ENCODE measurements at regions not wholly inside any gene's neighbourhood (a gene's known extent, or its start where the extent isn't known, plus 50 kb on each side); places are given as distances from the start of the nearest gene placed in this dataset.

GRCh38 chr5:40137223-40137622 lies 542.5 kb upstream of the PTGER4 start:
- Histone ChIP-seq H3K27me3 (ENCODE audit: control insufficient read depth, extremely low read depth, insufficient read depth, low read length) (no peaks in the 10 kb centered on the region), H3K4me3 (ENCODE audit: control insufficient read depth in 2 of 3, extremely low read depth in 1 of 3, insufficient read depth in 2 of 3, low read depth in 1 of 3, low read length in 3 of 3) (no peak overlapping the region), H3K4me1 (ENCODE audit: control insufficient read depth, extremely low read depth, insufficient read depth, low read length) (no peaks in the 10 kb centered on the region), H3K9ac (ENCODE audit: control insufficient read depth, extremely low read depth, insufficient read depth, low read length) (no peak overlapping the region), H3K4me2 (ENCODE audit: control insufficient read depth, extremely low read depth, insufficient read depth, low read depth, low read length) (no peak overlapping the region), H3K36me3 (ENCODE audit: control insufficient read depth in 2 of 2, extremely low read depth in 1 of 2, insufficient read depth in 2 of 2, low read length in 2 of 2) (no peaks in the 10 kb centered on the region), H4K20me1 (ENCODE audit: control insufficient read depth, extremely low read depth, insufficient read depth, low read length) (no peaks in the 10 kb centered on the region), H2AFZ (ENCODE audit: control insufficient read depth, low read length) (no peak overlapping the region), H3K27ac (ENCODE audit: control insufficient read depth, insufficient read depth, low read length) (no peak overlapping the region), H3K9me1 (ENCODE audit: control insufficient read depth, extremely low read depth, insufficient read depth, low read length) (no peaks in the 10 kb centered on the region), H3K79me2 (ENCODE audit: control insufficient read depth, insufficient read depth, low read length) (no peaks in the 10 kb centered on the region), H3K9me3 (ENCODE audit: control insufficient read depth, low read depth, low read length) (no peaks in the 10 kb centered on the region)
- DNase-seq (ENCODE audit: low read depth, low spot score) (no peak), FAIRE-seq (no peak)
- dilution Hi-C loops (cut with MboI; ENCODE audit: extremely low pct_ligation_motif_present, low sequenced_read_pairs), result no loop called here
- no peak for TF ChIP-seq CTCF (optimal IDR thresholded peaks at IDR 0.05 in 1 of 3, IDR thresholded peaks at IDR 0.05 in 1 of 3, conservative IDR thresholded peaks at IDR 0.05 in 1 of 3; ENCODE audit: extremely low read depth in 1 of 3, insufficient read depth in 2 of 3, low read length in 3 of 3)
- no peak for TF ChIP-seq EZH2 (IDR thresholded peaks at IDR 0.05; ENCODE audit: low read length)

GRCh38 chr5:40134883-40135520 lies 544.7 kb upstream of the PTGER4 start:
- Histone ChIP-seq H4K20me1 (ENCODE audit: control insufficient read depth, extremely low read depth, insufficient read depth, low read length) (no peaks in the 10 kb centered on the region), H3K27ac (ENCODE audit: control insufficient read depth, insufficient read depth, low read length) (no peak overlapping the region), H3K79me2 (ENCODE audit: control insufficient read depth, insufficient read depth, low read length) (no peaks in the 10 kb centered on the region), H3K9ac (ENCODE audit: control insufficient read depth, extremely low read depth, insufficient read depth, low read length) (no peak overlapping the region), H3K4me2 (ENCODE audit: control insufficient read depth, extremely low read depth, insufficient read depth, low read depth, low read length) (no peak overlapping the region), H3K27me3 (ENCODE audit: control insufficient read depth, extremely low read depth, insufficient read depth, low read length) (no peaks in the 10 kb centered on the region), H3K4me3 (ENCODE audit: control insufficient read depth in 2 of 3, extremely low read depth in 1 of 3, insufficient read depth in 2 of 3, low read depth in 1 of 3, low read length in 3 of 3) (no peak overlapping the region), H3K36me3 (ENCODE audit: control insufficient read depth in 2 of 2, extremely low read depth in 1 of 2, insufficient read depth in 2 of 2, low read length in 2 of 2) (no peaks in the 10 kb centered on the region), H3K9me3 (ENCODE audit: control insufficient read depth, low read depth, low read length) (no peaks in the 10 kb centered on the region), H3K9me1 (ENCODE audit: control insufficient read depth, extremely low read depth, insufficient read depth, low read length) (no peaks in the 10 kb centered on the region), H2AFZ (ENCODE audit: control insufficient read depth, low read length) (no peak overlapping the region), H3K4me1 (ENCODE audit: control insufficient read depth, extremely low read depth, insufficient read depth, low read length) (no peaks in the 10 kb centered on the region)
- TF ChIP-seq CTCF (optimal IDR thresholded peaks at IDR 0.05 in 1 of 3, IDR thresholded peaks at IDR 0.05 in 1 of 3, conservative IDR thresholded peaks at IDR 0.05 in 1 of 3; ENCODE audit: extremely low read depth in 1 of 3, insufficient read depth in 2 of 3, low read length in 3 of 3) (no peak), EZH2 (IDR thresholded peaks at IDR 0.05; ENCODE audit: low read length) (no peak)
- DNase-seq (ENCODE audit: low read depth, low spot score) (no peak), FAIRE-seq (no peak)
- dilution Hi-C loops (cut with MboI; ENCODE audit: extremely low pct_ligation_motif_present, low sequenced_read_pairs), result no loop called here
